HG03460 (cell line): ENCODE measurements at regions not wholly inside any gene's neighbourhood (a gene's known extent, or its start where the extent isn't known, plus 50 kb on each side); places are given as distances from the start of the nearest gene placed in this dataset.
"Not testable (repeated sequence)": the region's sequence is repeated elsewhere in the genome, so short reads cannot be mapped to it uniquely, and the experiment has no call there.

ENCODE experiments used
- ATAC-seq: cut with Tn5 transposase; IDR thresholded peaks from one replicate; pipeline ENCODE4 v1.9.1; 2021; ENCODE audit not compliant: unreplicated experiment

DNA sequence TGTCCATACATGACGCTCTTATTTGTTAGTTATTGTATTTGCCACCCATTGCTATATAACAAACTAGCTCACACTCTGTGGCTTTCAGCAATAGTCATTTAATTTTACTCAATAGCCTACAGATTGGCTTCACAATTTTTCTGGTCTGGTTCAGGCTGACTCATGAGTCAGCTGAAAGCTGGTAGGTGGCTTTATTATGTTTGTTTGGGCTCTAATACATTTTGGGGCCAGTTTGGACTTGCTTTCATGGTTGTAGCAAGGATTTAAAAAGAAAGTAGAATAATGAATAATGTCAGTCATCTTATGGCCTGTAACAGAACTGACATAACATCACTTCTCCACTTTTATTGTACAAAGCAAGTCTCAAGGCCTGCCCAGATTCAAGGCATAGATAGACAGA is 338.7 kb downstream of the LRRIQ3 start:
- no peak for ATAC-seq

DNA sequence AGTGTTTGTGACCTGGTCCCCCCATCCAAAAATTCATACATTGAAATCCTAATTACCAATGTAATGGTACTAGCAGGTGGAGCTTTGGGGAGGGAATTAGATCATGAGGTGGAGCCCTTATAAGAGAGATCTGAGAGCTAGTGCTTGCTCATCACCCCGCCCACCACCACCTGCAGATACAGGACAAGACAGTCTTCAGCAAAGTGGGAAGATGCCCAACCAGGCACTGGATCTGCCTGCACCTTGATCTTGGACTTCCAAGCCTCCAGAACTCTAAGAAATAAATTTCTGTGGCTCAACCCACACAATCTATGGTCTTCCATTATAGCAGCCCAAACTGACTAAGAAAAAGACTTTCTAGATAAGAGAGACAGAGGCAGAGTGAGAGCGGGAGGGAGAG is 343.4 kb downstream of the LRRIQ3 start:
- ATAC-seq: no peak

DNA sequence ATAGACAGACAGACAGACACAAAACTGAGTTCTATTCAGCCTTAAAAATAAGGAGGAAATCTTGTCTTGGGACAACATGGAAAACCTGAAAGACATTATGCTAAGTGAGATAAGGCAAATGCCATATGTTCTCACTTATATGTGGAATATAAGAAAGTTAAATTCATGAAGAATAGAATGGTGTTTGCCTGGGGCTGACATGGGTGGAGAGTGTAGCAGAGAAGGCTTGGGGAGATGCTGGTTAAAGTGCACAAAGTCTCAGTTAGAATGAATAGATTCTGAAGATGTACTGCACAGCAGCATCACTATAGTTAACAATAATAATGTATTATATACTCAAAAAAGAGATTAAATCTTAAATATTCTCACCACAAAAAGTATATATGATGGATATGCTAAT is 355.5 kb downstream of the LRRIQ3 start:
- ATAC-seq: no peak

DNA sequence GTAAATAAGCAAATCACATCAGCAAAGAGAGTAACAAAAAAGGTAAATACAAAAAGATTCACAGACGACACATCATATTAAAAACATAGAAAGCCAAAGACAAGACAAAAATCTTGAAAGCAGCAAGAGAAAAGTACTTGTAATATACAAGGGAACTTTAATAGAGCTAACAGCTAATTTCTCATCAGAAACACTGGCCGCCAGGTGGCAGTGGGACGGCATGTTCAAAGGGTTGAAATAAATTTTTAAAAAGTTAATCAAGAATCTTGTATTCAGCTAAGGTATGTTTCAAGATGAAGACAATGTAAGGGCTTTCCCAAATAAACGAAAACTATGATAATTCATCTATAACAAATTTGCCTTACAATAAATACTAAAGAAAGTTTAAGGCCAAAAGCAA is 358.1 kb downstream of the LRRIQ3 start:
- ATAC-seq: no peak

DNA sequence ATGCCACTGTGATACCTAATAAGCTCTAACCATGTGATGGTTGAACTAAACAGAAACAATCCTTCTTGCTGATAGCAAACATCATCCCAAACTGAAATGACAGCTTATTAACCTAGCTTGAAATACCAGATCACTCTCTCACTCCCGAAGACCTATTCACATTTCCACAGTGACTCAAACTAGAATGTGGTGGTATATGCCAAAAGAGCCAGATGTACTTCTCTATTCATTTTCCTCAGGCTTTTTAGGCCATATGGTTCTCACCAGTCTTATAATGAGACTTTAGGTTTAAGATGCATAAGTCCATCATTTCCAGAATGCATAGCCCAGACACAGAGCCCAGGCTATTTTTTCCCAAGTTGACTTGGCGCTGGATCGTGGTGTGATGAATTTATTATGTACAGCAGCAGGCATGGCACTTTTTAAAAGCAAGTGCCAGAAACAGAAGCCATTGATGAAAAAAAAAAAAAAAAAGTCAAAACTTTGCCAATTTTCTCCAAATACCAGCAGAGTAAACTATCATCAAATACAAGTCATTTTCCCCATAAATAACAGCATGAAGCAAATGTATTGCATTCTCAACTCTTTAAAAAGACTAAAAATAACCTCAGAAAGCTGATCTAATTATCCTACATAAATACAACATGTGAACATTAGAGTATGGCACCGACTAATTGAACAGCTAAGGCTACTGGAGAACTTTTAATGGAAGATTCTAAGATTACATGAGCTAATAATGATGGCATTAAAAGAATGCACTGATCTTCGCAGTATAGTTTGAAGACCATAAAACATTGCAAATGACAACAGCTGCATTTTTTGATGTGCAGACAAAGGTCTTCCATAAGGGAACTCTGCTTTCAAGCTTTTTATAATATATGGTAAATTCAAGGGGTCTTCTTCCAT is 365.4 kb downstream of the LRRIQ3 start:
- no peak for ATAC-seq

DNA sequence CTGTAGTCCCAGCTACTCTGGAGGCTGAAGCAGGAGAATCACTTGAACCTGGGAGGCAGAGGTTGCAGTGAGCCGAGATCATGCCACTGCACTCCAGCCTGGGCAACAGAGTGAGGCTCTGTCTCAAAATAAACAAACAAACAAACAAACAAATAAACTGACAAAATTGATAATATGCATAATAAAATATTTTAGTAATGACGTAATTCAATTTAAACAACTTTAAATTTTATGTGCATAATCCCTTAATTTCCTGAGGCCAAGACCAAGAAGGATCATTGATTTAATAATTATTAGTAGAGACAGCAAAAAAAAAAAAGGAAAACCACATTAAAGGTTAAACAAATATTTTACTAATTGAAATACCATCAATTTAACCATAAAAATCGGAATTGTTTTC is 370.7 kb downstream of the LRRIQ3 start:
- not testable (repeated sequence) for ATAC-seq

DNA sequence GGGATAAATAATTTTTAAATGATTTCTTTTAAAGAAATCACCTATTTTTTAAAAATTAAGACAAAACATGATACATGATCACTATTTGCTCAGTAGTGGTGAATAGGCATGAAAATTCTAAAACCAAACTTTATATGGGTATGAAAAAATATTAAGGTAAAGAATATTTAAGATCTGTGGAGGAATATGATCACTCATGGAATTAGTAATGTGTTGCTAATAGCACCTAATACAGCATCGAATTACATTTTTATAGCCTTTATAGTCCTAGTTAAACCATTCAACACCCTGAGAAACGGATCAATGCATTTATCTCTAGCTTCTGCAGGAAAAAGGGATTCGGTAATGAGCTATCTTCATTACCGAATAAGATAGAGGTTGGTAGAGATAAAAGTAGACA is 373.9 kb downstream of the LRRIQ3 start:
- no peak for ATAC-seq

DNA sequence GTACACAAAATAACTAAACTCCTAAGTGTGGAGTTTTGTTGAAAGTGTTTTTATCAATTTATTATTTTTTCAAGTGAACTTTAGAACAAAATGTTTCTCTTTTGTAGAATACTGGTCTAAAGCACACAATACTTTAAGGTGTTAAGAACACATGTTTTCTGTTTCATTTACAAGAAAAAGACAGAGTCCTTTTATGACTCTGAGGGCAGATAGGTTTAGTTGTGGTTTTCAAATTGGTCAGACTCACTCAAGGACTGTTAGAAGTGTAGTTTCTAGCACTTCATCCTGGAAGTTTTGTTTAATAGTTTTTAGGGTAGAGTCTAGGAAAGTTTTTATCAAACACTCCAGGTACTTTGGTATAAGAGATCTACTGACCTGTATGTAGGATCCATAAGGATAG is 376.5 kb downstream of the LRRIQ3 start:
- ATAC-seq: peak; percentile 78

DNA sequence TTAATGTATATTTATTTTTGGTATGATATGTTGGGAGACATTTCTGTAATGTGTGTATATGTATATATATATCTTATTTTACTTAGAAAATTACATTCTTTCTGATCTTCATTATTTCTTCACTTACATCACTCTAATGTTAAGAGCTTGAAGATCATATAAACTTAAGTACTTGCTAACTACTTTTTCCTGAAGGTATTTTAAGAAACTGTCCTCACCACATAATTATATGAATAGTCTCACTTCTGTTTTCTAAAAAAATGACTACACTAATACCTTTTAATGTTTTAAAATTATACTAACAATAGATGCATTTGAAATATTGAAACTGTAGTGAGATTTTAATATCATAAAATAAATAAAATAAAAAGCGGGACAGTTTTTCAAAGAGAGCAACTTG is 377.1 kb downstream of the LRRIQ3 start:
- no peak for ATAC-seq

DNA sequence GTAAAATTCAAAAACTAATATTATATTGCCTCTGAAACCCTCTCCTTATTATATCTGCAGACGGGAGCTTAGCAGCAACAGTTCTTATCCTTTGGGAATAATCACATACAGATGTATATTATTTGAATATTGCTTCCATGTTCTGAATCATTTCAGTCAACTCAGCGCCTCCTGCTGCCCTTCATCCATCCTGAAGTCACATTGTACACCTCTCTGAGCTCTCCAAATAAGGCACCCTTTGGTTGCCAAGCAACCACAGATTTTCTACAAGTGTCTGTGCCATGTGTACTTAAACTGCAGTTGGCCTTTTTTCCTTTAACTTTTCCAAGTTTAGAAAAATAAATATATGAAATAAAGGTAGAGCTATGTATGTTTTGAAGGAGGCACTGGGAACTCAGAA is 384.3 kb downstream of the LRRIQ3 start:
- no peak for ATAC-seq

DNA sequence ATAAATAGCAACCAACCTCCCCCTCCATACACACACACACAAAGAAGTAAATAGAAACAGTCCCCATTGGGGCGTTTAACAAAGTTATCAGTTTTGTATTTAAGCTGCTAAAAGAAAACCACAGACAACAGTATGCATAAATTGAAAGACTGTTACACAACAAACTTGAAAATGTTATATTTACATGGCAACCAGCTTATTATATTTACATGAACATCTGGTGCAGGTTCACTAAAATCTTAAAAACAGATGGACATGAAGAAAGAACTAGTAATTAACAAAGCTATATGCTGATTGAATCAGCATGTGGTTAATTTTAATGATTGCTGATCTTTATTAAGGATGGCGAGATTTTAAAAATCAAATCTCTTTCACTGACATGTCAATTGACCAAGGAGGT is 384.7 kb downstream of the LRRIQ3 start:
- ATAC-seq: no peak

DNA sequence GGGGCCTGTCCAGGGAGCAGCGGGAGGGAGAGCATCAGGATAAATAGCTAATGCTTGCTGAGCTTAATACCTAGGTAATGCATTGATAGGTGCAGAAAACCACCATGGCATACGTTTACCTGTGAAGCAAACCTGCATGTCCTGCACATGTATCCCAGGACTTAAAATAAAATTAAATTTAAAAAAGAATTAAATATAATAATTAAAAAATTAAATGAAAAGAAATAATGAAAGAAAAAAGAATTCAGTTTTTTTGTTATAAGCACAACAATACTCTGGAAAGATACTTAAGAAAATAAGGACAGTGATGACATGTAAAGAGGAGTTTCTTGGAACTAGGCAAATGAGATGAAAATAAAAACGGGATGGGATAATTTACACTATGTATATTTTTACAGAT is 386.2 kb downstream of the LRRIQ3 start:
- ATAC-seq: no peak

DNA sequence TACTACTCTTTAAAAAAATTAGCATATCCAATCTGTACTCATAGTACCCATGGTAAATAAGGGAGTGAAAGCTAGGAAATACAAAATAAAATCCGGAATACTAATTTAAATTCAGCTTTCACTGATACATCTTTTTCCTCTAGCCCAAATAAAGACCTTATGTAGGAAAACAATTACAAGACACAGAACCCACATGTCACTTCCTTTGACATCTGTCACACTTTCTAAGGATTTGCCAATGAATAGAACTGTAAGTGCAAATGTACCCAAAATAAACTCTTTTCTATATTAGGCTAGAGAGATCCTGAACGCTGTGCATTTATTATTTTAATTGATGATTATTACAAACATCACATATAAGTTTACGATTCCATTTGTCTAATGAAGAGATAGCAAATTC is 393.0 kb downstream of the LRRIQ3 start:
- ATAC-seq: no peak

DNA sequence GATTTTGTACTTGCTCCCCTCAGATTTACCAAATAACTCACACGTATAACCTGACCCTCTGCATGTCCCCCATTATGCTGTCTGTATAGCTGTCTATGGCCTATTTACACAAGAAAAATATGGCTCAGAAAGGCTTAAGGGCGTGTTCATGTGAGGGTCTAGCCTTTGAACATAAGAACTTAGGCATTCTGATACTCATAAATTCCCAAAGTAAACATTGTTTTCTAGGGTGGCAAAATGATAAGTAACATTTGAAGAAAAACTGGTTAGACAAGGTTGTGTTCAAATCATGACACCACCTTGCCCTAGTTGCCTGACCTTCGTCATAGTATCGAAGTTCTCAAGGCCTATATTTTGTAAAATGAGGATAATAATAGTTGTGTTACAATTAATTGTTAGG is 394.6 kb downstream of the LRRIQ3 start:
- no peak for ATAC-seq

DNA sequence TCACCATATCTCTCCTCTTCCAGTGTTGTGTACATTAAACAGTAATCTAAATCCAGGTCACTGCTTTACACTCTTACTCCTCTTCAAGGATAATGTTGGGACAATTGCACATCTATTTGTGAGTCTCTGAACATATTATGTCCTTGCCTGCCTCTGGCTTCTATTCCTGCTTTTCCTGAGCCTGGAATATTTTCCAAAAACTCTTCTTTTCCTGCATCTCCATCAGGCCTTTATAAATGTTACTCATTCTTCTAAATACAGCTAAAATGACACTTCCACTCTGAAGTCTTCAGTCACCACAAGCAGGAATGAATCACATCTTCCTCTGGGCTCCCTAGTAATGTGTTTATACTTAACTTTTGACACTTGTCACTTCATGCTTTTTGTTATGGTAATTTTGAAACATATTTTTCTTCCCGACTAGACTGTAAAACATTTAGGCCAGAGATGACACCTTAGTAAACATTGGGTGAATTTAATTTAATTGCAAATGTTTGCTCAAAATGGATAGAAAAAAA is 396.0 kb downstream of the LRRIQ3 start:
- no peak for ATAC-seq

DNA sequence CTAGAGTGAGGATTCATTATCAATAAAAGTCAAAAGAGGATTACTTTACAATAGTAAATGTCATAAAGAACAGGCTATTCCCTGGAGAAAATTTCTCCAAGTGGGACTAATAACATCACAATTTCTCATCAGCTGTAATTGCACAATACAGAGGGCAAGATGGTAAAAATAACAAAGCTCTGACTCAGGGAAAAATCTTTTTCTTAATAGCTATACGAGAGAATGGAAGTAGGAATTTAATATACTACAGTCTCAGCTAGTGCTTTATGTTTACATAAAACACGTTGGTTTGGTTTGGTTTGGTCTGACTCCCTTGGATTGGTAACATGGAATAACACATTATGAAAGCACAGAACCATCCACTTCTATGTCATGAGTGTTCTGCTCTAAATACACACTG is 397.6 kb downstream of the LRRIQ3 start:
- no peak for ATAC-seq

DNA sequence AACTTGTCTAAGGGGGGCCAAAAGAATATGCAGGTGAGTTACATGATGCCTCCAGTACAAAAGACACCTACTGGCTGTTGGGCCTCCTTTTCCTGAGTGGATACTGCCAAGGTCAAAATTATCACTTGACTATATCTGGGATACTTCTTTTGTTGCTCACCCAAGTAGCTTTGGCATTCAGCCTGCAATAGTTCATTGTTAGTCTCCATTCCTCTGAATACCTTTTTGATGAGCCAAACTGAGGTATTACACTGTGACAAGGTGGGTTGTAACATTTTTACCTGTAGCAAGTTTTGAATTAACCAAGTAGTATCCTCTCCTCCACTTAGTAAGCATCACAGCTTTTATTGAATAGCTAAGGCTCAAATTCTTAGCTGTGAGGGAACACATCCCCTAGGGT is 408.0 kb downstream of the LRRIQ3 start:
- no peak for ATAC-seq

DNA sequence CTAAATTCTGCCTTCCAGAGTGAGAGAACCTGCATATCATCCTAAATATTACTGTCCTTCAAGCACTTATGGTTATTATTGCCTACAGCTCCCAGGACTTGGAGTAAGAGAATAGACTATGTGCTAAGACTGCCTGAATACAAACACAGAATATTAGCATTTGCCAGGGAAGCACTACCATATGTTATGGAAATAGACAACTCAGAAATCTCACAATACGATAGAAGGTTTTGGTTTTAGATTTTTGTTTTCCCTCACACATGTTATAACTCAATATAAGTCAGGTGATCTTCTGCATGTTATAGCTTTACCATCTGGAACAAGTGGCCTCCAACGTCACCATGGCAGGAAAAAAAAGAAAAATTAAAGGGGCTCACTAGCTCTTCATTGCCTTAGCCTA is 413.9 kb downstream of the LRRIQ3 start:
- no peak for ATAC-seq

DNA sequence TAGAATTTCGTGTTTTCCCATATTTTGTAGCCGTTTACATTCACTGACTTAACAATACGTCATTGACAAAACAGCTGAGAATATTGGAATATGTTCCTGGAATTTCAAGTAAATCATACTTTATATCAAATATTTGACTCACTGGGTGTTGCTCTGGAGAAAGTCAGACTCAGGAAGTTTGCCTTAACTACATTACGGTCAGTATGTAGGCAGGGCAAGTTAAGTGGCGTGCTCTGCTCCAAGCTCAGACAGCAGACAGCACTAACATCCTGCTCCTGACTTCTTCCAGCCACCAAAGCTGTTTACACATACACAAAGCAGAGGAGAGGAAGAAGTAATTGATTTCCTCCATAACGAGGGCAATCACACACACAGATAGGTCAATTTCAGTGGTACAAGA is 414.6 kb downstream of the LRRIQ3 start:
- ATAC-seq: no peak

DNA sequence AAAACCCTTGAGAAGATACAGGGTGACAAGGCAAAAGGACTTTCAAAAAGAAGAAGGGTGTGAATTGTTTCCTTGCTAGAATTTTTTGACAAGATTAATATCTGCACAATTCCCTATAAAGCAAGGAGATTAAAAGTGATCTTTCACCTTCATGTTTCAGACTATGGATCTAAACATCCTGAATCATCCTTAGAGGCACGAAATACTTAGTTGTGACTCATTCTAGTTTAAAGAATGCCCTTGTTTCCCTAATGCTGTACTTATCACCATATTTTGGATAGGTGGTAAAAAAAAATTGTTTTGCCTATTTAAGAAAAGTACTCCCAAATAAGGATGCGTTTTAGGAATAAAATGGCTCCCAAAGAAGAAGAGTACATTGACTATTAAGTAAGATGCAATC is 415.1 kb downstream of the LRRIQ3 start:
- ATAC-seq: no peak

DNA sequence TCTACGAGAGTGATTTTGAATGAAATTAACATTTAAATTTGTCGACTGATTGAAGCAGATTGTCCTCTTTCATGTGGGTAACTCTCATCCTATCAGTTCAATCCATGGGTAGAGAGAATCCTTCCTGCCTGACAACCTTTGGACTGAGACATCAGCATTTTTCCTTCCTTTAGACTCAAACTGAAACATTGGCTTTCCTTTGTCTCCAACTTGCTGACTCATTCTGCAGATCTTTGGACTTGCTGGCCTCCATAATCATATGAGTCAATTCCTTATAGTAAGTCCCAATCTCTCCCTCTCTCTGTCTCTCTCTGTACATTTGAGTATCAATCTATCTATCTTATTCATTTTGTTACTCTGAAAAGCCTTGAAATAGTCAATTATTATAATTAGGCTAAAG is 416.7 kb downstream of the LRRIQ3 start:
- no peak for ATAC-seq

DNA sequence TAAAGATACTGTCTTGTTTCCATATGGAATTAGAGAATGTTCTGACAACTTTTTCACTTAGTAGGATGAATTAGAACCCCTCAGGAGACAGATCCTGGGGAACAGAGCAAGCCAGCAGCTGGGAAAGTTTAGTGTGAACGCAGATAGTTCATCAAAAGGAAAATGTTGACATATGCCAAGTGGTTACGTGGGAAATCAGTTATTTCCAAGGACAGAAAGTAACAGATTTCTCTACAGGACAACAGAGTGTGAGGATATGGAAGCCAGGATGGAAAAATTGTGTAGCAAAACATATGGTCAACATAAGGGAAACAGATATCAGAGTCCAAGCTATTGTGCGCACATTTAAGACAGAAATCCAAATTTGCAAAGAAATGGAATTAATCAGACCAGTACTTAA is 419.5 kb downstream of the LRRIQ3 start:
- no peak for ATAC-seq

DNA sequence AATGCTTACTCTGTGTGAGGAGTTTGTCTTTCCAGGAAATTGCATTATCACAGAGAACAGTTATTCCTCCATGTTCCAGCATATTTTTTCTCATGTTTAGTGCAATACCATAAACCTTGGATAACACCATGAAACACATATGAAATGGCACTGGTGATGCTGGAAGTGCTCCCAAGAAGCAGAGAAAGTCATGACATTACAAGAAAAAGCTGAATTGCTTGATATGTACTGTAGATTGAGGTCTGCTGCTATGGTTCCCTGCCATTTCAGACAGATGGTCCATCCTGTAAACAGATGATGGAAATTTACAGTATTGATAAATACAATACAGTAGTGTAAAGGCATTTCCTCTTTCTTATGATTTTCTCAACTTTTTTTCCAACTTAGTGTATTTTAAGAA is 422.1 kb downstream of the LRRIQ3 start:
- no peak for ATAC-seq
